Glomerular endothelial cell (primary cell): ENCODE measurements at regions not wholly inside any gene's neighbourhood (a gene's known extent, or its start where the extent isn't known, plus 50 kb on each side); places are given as distances from the start of the nearest gene placed in this dataset.
"Not testable (repeated sequence)": the region's sequence is repeated elsewhere in the genome, so short reads cannot be mapped to it uniquely, and the experiment has no call there.

Experiments used
- DNase-seq: peaks from one replicate; pipeline ENCODE4 v3.0.0-alpha.2; 2011; ENCODE audit warnings: low read depth, low spot score; ENCODE audit errors: extremely low read depth

DNA sequence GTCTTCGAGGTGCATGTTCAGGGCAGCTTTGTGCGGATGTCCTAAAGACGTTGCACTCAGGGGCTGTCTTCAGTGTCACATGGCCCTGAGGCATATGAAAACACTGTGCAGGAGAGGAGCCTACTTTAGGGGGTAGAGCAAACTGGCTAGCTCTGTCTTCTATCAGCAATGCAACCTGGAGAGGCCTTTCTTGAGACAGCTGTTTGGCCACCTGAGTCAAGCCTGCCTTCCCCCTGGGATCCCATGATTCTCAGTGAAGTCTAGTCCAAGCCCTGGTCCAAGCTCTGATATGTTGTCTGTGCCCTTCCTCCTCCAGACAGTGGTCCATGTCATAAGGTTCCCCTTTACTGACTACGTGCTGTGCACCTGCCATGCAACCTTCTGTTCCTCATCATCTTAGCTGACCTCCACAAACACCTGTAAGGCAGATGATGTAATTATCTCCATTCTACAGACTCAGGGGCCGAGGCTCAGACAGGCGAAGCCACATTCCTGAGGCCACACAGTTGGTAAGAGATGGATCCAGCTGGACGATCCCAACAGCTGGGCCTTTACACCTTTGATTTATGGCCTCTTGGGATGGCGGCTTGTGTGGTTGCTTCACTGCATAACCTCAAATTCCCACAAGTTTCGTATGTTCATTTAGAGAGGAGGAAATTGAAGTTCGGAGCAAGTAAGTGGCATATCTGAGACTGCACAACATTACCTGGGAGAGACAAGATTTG is 109.9 kb downstream of the COPS8 start:
- no peak for DNase-seq

DNA sequence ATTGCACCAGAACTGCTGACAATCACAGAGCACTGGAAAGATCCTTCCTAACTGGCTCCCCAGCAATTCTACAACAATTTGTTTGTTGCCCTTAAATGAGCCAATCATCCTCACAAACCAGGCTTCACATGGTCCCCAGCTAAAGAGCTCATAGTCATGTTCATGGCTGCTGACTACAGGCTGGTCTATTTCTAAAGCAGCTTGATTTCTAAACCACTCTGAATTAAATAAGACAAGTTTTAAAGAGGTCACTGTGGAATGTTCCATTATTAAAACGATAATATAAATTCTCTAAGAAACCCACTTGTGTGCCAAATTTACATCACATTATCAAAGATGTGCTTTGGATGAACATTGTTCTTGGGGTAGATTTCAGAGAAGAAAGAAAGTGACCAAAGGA is 110.7 kb downstream of the COPS8 start:
- no peak for DNase-seq

DNA sequence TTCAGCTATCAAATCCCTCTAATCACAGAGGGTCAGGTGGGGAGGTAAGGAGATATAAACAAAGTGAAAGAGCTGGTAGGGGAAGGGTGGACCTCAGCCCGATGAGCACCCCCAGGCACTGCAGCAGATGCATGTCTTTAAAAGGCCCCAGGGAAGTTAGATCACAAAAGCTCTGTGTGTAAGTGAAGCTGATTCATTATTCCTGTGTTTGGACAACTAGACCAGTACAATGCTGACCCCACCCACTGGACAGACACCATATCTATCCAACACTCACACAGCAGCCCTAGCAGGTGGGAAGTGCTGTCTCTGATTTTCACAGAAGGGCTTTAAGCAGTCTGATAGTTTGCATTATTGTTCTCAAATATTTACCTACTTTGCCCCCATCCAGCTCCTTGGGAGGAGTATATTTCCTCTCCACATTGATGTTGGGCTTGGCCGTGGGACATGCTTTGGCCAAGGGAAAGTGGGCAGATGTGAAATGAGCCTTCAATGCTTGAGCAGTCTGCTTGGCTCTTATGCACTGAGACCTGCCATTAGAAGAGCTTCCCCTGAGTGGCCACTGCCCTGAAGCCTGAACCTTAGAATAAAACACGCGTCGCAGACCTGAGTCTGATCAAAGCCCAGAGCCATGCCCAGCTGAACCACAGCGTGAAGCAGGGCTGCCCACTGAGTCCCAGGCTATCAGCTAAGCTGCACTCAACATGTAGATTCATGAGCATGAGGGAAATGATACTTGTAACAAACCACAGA is 111.4 kb downstream of the COPS8 start:
- DNase-seq: no peak

DNA sequence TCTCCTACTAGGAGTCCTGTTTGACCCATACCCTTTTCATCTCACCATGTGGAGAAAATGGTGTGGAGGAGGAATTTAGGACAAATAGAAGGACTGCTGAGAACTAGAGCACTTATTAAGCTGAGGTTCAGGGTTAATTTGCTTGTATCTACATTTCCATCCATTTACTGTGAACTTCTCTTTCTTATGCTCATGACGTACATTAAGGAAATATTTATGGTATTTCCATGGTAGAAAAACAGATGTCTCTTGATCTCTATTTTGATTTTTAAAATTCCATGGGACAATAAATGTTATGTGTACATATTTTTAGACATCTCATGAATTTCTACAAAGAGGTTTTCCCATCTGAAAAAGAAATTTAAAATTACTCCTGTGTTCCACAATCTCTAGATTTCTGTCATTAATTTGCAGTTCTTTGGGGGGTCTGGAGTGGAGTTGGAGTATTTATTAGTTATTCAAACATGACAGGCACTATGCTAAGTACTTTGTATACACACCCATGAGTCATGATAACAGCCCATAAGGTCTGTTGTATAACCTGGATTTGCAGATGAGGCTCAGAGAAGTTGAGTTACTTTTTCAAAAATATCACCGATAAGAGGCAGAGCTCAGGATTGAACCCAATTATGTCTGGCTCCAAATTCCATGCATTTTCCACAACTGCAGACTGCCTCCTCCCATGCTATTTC is 112.6 kb downstream of the COPS8 start:
- no peak for DNase-seq

DNA sequence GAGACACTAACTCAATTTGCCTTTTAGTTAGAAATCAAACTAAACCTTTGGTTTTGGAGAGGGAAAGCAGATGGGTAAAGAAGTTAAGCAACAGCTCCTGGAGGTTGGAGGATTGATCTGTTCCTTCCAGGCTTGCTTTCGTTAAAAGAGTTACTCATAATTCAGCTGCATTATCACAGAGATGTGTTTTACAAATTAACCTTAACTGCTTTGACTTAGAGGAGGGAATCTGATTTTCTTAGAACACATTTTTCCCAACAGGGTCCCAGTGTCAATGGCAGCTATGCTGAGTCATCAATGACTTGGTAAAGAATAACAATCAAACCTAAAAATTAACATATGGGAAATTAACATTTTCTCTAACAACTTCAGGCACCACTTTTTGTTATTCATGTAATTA is 113.4 kb downstream of the COPS8 start:
- DNase-seq: no peak

DNA sequence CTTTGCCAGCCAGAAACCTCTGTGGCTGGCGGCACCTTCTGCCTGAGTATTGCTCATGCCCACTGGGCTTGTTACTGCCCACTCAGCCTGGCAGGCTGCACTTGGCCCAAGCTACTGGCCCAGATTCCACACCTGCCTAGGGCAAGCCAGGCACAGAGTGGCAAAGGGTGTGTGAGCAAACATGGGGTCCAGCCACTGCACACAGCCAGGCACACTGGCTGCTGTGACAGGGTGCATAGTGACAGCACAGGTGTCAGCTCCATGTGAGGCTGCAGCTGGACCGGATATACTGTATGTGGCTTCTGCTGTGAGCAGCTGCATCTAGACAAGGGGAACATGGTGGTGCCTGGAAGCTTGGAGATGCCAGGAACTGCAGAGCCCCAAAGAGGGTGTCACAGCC is 113.9 kb downstream of the COPS8 start:
- no peak for DNase-seq

DNA sequence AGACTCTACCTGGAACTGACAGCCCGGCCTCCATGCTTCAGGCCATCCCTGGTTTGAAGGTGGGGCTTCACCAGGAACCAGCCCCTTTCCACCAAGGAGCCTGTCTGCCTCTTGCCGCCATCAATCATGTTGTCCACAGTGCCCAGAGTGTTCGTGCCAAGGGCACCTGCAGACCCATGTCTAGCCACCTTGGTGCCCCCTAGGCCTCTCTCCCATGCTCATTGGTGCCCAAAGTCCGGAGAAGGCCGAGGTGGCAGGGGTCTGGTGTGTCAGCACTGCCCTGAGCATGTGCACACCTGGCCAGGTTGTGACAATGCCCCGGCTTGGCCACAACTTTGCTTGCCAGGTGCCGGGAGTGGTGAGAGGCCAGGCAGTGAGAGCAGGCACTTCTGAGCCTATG is 114.8 kb downstream of the COPS8 start:
- DNase-seq: no peak

DNA sequence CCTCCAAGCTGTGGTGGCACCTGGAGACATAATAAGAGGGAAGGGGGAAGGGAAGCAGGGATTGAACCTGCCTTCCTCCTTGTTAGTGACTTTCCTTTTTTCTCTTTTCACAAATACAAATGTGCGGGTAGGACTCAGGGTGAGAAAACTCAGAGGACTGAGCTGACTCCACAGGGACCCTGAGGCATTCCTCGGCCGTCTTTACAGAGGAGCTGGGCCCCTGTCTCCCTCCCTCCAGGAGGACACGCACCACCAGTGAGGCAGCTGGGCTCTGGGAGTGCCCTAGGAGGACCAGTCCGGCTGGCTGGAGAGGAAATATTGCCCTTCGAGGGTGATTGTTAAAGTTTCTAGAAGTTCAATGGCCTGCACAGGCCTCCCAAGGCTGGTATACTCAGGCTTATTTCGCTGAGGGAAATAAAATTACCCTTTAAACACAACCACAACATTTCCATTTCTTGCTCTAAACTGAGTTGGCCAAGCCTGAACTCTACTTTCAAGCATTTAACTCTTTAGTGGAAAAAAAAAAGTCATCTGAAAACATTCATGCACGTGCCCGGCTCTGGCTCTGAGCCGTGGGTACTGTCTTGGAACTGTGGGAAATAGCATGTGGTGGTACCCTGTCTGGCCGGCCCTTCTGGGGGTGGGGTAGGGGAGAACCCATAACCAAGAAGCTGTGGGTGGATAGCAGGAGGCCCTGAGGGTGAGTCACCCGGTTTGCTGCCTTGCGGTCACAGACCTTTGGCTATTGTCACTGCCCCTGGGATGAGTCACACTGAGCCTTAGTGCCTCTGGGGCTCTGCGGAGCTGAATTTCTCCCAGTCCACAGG is 116.0 kb downstream of the COPS8 start:
- no peak for DNase-seq

DNA sequence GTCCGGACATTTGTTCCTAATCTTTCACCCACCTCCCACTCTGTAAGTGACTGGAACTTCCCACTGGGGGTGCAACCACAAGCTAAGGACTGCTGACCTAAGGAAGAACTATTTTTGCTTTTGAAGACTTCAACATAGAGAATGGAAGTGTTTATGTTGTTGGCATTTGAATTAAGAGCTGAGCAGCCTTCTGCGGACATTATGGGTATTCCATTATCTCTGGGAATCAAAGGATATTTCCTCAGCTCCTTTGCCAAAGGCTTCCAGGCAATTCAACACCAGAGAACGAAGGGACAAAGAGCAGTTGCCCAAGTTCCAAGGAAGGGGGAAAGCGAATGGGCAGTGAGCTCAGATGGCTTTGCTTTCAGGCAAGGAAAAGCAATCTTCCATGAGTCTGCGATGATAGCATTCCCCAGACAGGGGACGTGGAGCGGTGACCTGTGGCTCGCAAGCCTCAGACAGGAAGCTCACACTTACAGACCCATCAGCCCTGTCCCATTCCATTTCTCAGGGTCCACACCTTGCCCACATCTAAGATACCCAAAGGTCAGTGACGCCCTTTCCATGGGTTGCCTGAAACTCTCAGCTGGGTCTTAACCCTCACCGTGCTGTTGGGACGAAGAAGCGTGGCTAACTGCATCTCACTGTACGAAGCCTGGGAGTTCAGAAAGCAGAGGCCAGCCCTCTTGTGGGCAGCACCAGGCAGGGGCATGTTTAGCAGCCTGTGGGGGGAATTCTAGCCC is 116.8 kb downstream of the COPS8 start:
- no peak for DNase-seq

DNA sequence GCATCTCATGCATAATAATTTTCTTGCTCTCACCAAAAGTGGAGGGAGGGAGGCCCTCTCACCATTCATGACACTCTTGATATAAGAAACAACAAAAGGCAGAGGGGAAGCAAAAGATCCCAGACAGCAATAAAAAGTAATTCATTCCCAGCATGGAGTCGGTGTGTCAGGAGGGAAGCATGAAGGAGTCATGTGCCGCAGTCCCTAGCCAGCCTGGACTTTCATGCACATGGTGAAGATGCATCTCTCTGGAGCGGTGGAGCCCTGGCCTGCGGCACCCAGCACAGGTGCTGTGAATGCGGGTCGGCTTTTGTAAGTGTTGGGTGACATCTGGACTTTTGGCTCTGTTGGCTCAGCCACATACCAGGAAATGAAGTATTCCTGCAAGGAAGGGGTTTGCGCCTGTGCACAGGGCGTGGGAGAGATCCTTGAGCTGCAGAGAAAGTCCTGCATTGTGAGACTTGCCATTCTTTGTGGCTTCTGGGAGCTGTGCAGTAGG is 119.4 kb downstream of the COPS8 start:
- no peak for DNase-seq

DNA sequence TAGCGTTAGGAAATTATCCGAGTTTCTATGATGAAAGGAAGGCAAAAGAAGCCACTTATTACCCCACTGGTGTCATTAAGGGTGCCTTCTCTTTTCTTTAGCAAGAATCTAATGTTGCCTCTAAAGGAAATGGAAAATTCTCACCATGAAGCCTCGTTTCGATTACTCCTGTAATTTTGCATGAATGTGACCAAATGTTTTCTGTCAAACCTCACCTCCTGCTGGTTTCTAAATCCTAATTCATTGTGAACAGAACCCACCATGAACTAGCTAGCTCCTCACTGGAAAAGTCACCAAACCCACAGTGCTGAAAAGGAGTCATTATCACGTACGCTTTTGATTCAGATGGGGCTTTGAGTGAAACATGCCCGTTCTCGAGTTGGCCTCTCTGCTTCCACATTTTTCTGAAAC is 119.9 kb downstream of the COPS8 start:
- DNase-seq: no peak

DNA sequence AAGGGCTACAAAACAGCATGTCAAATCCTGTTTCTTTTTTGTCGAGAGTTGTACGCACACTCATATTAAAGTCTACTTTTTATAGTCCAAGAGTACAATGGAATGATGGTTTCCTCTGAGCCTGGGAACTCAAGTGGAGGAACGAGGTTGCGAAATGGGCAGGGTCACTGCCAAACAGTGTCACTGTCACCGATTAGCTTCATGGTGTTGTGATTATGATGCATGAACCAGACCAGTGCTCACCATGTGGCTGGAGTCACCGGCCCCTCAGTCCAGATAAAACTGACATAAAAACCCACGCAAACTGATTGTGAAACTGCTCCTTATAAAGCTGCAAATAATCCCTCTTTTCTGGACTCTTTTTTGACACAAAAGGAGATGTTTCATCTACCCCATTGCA is 122.0 kb downstream of the COPS8 start:
- DNase-seq: no peak

DNA sequence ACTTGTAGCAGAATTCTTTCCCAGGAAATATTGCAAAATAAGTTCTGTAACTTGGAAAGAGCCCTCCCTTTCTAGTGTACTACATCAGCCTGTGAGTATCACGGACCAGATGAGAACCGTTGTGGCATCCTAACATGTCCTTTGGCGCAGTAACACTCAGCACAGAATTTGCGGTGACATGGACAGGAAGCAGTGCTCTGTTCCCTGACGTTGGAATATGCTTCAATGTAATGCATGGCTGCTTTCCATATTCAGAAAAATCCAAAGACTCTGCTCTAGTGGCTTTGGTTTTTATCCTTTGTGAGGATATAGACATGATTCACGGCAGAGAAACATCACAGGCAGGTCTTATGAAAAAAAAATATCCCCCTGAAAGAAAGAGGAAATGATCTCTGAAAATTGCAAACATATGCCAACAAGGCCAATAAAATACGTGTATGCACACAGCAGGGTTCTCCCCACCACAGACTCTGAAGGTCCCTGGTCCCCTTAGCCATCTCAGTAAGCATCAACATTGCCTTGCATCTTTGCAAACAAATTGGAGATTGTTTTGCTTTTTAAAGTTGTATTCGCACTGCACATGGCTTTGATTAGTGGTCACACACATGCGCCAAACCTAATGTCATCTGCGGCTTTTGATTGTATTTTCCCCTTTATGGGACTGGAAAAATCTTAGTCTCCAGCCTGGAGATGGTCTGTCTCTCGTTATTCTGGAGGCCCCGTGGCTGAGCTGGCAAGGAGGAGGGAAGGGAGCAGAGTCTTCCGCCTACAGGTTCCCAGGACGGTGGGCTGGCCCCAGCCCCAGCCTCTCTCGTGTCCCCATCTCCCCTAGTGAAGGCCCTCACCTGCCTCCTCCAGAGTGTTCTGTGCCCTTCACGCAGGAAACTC is 122.9 kb downstream of the COPS8 start:
- DNase-seq: no peak

DNA sequence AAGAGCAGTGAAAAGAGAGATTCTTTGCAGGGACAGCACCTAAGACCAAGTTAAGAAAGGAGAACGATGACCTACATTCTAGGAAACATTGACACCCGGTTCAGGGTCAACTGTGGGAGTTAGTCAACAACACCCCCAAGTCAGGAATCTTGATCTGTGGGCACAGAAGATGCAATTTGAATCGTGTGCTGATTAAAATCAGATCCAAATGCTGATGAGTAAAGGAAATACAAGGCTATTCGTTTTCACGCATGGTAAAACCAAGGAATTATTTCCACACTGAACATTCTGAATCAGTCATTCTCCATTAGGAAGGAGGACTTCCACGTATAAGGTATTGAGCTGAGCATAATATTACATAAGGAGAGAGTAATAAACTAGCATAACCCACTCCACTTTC is 124.2 kb downstream of the COPS8 start:
- DNase-seq: no peak

DNA sequence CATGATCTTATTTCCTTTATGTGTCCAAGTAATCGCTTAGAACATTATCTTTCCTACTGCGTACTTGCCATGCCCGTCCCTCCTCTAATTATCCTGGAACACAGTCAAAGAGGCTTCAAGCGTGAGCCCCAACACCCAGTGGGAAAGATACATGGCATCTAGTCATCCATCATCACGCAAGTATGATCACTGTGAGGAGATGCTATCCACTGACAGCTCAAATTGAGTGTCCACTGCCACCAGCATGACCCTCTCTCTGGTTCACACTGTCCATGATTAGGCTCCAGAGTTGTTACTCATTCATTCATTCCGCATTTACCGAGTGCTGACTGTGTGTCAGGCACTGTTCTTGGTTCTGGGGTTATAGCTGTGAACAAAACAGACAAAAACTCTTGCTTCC is 124.6 kb downstream of the COPS8 start:
- no peak for DNase-seq

DNA sequence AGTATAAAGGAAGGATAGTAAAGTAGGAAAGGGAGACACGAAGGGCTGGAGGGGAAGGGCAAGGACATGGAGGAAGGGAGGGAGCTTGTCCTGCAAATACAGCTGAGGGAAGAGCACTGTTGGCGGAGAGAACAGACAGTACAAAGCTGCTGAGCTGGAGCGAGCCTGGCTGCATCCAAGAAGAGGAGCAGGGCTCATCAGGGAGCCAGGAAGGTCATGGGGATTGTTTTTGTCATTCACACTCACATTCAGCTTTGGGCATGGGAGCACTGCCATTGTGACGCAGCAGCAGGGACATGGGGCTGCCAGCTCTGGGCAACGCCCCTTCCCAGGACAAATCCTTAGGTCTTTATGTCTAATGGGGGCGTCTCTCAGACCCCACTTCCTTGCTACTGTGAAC is 125.1 kb downstream of the COPS8 start:
- DNase-seq: no peak

DNA sequence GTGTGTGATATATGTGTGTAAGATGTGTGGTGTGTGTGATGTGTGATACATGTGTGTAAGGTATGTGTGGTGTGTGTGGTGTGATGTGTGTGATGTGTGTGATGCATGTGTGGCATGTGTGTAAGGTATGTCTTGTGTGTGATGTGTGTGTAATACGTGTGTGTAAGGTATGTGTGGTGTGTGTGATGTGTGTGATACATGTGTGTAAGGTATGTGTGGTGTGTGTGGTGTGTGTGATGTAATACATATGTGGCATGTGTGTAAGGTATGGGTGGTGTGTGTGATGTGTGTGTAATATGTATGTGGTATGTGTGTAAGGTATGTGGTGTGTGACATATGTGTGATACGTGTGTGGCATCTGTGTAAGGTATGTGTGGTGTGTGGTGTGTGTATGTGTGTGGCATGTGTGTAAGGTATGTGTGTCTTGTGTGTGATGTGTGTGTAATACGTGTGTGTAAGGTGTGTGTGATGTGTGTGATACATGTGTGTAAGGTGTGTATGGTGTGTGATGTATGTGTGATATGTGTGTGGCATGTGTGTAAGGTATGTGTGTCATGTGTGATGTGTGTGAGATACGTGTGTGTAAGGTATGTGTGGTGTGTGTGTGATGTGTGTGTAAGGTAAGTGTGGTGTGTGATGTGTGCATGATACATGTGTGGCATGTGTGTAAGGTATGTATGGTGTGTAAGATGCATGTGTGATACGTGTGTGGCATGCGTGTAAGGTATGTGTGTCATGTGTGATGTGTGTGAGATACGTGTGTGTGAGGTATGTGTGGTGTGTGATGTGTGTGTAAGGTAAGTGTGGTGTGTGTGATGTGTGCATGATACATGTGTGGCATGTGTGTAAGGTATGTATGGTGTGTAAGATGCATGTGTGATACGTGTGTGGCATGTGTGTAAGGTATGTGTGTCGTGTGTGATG is 126.9 kb downstream of the COPS8 start:
- not testable (repeated sequence) for DNase-seq
